Liver (tissue), 3 donors: ENCODE measurements at regions not wholly inside any gene's neighbourhood (a gene's known extent, or its start where the extent isn't known, plus 50 kb on each side); places are given as distances from the start of the nearest gene placed in this dataset.

ENCODE experiments used
- CTCF ChIP-seq: fragments of 150-350 bp; IDR thresholded peaks from 2 replicates; pipeline ENCODE4 v1.5.1; 2017; ENCODE audit warnings: improper control_type of control experiment, low read depth, low read length; ENCODE audit not compliant: missing input control
- EGR1 ChIP-seq, 2 donors: IDR thresholded peaks; 2 replicates each; pipeline ENCODE4 v1.6.1; 2016 to 2018; ENCODE audit warnings: antibody characterized with exemption in 2 of 2, low read depth in 2 of 2
- FOXA1 ChIP-seq: IDR thresholded peaks from 2 replicates; pipeline ENCODE4 v1.6.1; 2016; ENCODE audit warnings: antibody characterized with exemption
- GABPA ChIP-seq, 2 donors: IDR thresholded peaks in 1 of 2; conservative IDR thresholded peaks in 1 of 2; 2 replicates each; pipeline ENCODE4 v1.6.1; 2016; ENCODE audit warnings: antibody characterized with exemption in 2 of 2, mild to moderate bottlenecking in 1 of 2, moderate library complexity in 1 of 2
- HNF4A ChIP-seq, 2 donors: conservative IDR thresholded peaks; 2 replicates each; pipeline ENCODE4 v1.6.1; 2016; ENCODE audit warnings: antibody characterized with exemption in 2 of 2, mild to moderate bottlenecking in 2 of 2
- JUND ChIP-seq, 2 donors: IDR thresholded peaks; 2 replicates each; pipeline ENCODE4 v1.6.1; 2016; ENCODE audit warnings: antibody characterized with exemption in 2 of 2
- MAX ChIP-seq: IDR thresholded peaks from 2 replicates; pipeline ENCODE4 v1.6.1; 2016; ENCODE audit warnings: antibody characterized with exemption
- RAD21 ChIP-seq, 2 donors: IDR thresholded peaks; 2 replicates each; pipeline ENCODE4 v1.6.1; 2016; ENCODE audit warnings: antibody characterized with exemption in 2 of 2, mild to moderate bottlenecking in 2 of 2
- SP1 ChIP-seq: IDR thresholded peaks from 2 replicates; pipeline ENCODE4 v1.6.1; 2018; ENCODE audit warnings: antibody characterized with exemption, mild to moderate bottlenecking
- TAF1 ChIP-seq: conservative IDR thresholded peaks from 2 replicates; pipeline ENCODE4 v1.6.1; 2016; ENCODE audit warnings: antibody characterized with exemption, mild to moderate bottlenecking
- YY1 ChIP-seq: IDR thresholded peaks from 2 replicates; pipeline ENCODE4 v1.6.1; 2016; ENCODE audit warnings: antibody characterized with exemption, mild to moderate bottlenecking
- TF ChIP-seq, protein P1 (sequence below): IDR thresholded peaks from 2 replicates; pipeline ENCODE4 v1.6.1; 2016; ENCODE audit warnings: antibody characterized with exemption
- TF ChIP-seq, protein P2 (sequence below): IDR thresholded peaks from 2 replicates; pipeline ENCODE4 v1.6.1; 2016; ENCODE audit warnings: antibody characterized with exemption, mild to moderate bottlenecking
- TF ChIP-seq, protein P3 (sequence below): IDR thresholded peaks from 2 replicates; pipeline ENCODE4 v1.6.1; 2016; ENCODE audit warnings: antibody characterized with exemption
- donor health status: healthy.
- donor health status: healthy.

GRCh38 chr2:219907011-219907365, 279.6 kb downstream of the SLC4A3 start:
- TF ChIP-seq MAX: no peak
- TF ChIP-seq CTCF: no peak
- no peak for TF ChIP-seq JUND (IDR thresholded peaks at IDR 0.05)
- TF ChIP-seq SP1: no peak
- no peak for TF ChIP-seq EGR1 (IDR thresholded peaks at IDR 0.05; ENCODE audit: low read depth in 2 of 2)
- TF ChIP-seq, protein P1, sequence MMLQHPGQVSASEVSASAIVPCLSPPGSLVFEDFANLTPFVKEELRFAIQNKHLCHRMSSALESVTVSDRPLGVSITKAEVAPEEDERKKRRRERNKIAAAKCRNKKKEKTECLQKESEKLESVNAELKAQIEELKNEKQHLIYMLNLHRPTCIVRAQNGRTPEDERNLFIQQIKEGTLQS: no peak
- TF ChIP-seq, protein P2, sequence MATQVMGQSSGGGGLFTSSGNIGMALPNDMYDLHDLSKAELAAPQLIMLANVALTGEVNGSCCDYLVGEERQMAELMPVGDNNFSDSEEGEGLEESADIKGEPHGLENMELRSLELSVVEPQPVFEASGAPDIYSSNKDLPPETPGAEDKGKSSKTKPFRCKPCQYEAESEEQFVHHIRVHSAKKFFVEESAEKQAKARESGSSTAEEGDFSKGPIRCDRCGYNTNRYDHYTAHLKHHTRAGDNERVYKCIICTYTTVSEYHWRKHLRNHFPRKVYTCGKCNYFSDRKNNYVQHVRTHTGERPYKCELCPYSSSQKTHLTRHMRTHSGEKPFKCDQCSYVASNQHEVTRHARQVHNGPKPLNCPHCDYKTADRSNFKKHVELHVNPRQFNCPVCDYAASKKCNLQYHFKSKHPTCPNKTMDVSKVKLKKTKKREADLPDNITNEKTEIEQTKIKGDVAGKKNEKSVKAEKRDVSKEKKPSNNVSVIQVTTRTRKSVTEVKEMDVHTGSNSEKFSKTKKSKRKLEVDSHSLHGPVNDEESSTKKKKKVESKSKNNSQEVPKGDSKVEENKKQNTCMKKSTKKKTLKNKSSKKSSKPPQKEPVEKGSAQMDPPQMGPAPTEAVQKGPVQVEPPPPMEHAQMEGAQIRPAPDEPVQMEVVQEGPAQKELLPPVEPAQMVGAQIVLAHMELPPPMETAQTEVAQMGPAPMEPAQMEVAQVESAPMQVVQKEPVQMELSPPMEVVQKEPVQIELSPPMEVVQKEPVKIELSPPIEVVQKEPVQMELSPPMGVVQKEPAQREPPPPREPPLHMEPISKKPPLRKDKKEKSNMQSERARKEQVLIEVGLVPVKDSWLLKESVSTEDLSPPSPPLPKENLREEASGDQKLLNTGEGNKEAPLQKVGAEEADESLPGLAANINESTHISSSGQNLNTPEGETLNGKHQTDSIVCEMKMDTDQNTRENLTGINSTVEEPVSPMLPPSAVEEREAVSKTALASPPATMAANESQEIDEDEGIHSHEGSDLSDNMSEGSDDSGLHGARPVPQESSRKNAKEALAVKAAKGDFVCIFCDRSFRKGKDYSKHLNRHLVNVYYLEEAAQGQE: no peak
- TF ChIP-seq, protein P3, sequence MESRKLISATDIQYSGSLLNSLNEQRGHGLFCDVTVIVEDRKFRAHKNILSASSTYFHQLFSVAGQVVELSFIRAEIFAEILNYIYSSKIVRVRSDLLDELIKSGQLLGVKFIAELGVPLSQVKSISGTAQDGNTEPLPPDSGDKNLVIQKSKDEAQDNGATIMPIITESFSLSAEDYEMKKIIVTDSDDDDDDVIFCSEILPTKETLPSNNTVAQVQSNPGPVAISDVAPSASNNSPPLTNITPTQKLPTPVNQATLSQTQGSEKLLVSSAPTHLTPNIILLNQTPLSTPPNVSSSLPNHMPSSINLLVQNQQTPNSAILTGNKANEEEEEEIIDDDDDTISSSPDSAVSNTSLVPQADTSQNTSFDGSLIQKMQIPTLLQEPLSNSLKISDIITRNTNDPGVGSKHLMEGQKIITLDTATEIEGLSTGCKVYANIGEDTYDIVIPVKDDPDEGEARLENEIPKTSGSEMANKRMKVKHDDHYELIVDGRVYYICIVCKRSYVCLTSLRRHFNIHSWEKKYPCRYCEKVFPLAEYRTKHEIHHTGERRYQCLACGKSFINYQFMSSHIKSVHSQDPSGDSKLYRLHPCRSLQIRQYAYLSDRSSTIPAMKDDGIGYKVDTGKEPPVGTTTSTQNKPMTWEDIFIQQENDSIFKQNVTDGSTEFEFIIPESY: no peak
- no peak for TF ChIP-seq TAF1
- no peak for TF ChIP-seq YY1
- no peak for TF ChIP-seq GABPA (IDR thresholded peaks at IDR 0.05 in 1 of 2, conservative IDR thresholded peaks at IDR 0.05 in 1 of 2)
- TF ChIP-seq FOXA1: no peak
- TF ChIP-seq RAD21 (IDR thresholded peaks at IDR 0.05): no peak
- TF ChIP-seq HNF4A (conservative IDR thresholded peaks at IDR 0.05): no peak
